Ovary (tissue), 3 donors: ENCODE measurements at regions not wholly inside any gene's neighbourhood (a gene's known extent, or its start where the extent isn't known, plus 50 kb on each side); places are given as distances from the start of the nearest gene placed in this dataset.

Experiments used
- EP300 ChIP-seq: sonication (generic); formaldehyde crosslinking; IDR thresholded peaks from one replicate; pipeline ENCODE4 v1.6.1; 2017; ENCODE audit warnings: antibody characterized with exemption
- POLR2A ChIP-seq: fragments of 450-650 bp; IDR thresholded peaks from one replicate; pipeline ENCODE4 v1.6.1; 2017; ENCODE audit warnings: antibody characterized with exemption, mild to moderate bottlenecking, moderate library complexity
- TF ChIP-seq, protein P1 (sequence below), 3 donors: fragments of 450-650 bp in 2 of 3; fragments of 200-600 bp in 1 of 3; IDR thresholded peaks; one replicate each; pipeline versions ENCODE4 v1.5.1 to v1.8.0; 2016 to 2022; ENCODE audit warnings: antibody characterized with exemption in 3 of 3, mild to moderate bottlenecking in 1 of 3
- donor health status: DM: no; HTN: no; CAD: no.

- TF ChIP-seq POLR2A = no peak
- TF ChIP-seq, protein P1, sequence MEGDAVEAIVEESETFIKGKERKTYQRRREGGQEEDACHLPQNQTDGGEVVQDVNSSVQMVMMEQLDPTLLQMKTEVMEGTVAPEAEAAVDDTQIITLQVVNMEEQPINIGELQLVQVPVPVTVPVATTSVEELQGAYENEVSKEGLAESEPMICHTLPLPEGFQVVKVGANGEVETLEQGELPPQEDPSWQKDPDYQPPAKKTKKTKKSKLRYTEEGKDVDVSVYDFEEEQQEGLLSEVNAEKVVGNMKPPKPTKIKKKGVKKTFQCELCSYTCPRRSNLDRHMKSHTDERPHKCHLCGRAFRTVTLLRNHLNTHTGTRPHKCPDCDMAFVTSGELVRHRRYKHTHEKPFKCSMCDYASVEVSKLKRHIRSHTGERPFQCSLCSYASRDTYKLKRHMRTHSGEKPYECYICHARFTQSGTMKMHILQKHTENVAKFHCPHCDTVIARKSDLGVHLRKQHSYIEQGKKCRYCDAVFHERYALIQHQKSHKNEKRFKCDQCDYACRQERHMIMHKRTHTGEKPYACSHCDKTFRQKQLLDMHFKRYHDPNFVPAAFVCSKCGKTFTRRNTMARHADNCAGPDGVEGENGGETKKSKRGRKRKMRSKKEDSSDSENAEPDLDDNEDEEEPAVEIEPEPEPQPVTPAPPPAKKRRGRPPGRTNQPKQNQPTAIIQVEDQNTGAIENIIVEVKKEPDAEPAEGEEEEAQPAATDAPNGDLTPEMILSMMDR (IDR thresholded peaks at IDR 0.05) = no peak
- no peak for TF ChIP-seq EP300
Observed at GRCh38 chr18:70981400-70982140, 692.7 kb downstream of the SOCS6 start.
